GM10266 (cell line): ENCODE measurements at regions not wholly inside any gene's neighbourhood (a gene's known extent, or its start where the extent isn't known, plus 50 kb on each side); places are given as distances from the start of the nearest gene placed in this dataset.

Source experiments
- DNase-seq: peaks from one replicate; pipeline ENCODE4 v3.0.0; 2012; ENCODE audit errors: extremely low spot score
- TF ChIP-seq, protein P1 (sequence below): IDR thresholded peaks from 2 replicates; pipeline ENCODE4 v1.5.1; 2012; ENCODE audit warnings: mild to moderate bottlenecking, low read depth; ENCODE audit not compliant: control insufficient read depth, insufficient read depth; ENCODE audit errors: missing control alignments

DNA sequence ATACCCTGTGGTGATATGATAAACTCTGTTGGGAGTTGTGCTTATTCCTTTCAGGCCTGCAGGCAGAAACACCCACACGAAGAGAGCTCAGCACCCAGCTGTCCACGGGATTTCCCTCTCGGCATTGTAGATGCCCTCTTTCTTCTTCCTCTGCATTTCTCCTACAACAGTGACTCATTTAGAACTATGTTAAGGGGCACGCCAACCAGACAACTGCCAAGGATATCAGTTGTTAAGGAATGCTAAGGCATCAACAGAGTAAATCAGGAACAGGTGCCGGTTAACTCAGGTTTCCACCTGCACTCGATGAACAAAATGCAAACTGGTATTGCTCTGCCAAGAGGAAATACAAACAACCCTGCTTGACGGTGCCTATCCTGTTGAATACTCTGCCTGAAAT lies 270.0 kb upstream of the PEX5L start:
- no peak for DNase-seq
- TF ChIP-seq, protein P1, sequence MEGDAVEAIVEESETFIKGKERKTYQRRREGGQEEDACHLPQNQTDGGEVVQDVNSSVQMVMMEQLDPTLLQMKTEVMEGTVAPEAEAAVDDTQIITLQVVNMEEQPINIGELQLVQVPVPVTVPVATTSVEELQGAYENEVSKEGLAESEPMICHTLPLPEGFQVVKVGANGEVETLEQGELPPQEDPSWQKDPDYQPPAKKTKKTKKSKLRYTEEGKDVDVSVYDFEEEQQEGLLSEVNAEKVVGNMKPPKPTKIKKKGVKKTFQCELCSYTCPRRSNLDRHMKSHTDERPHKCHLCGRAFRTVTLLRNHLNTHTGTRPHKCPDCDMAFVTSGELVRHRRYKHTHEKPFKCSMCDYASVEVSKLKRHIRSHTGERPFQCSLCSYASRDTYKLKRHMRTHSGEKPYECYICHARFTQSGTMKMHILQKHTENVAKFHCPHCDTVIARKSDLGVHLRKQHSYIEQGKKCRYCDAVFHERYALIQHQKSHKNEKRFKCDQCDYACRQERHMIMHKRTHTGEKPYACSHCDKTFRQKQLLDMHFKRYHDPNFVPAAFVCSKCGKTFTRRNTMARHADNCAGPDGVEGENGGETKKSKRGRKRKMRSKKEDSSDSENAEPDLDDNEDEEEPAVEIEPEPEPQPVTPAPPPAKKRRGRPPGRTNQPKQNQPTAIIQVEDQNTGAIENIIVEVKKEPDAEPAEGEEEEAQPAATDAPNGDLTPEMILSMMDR: no peak

- TF ChIP-seq, protein P1: no peak
- no peak for DNase-seq
These were observed 274.5 kb upstream of the PEX5L start for GRCh38 chr3:180311242-180311641.

DNA sequence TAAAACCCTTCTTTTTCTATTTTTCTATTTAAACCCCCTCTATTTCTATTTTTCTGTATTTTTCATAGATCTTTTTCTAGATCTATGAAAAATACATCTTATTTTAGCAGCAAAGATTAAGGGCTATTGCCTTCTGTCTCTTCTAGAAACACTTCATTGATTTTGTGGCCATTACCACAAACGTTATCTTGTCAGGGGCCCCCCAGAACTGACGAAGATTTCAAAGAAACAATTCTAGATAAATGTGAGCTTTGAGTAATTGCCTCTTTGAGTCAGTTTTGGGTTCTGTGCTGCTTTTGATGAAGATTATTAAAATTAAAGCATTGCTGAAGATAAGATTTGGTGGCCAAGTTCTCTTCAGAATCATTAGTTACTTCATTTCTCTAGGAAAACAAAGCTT lies 279.6 kb upstream of the PEX5L start:
- DNase-seq: no peak
- TF ChIP-seq, protein P1: no peak

DNA sequence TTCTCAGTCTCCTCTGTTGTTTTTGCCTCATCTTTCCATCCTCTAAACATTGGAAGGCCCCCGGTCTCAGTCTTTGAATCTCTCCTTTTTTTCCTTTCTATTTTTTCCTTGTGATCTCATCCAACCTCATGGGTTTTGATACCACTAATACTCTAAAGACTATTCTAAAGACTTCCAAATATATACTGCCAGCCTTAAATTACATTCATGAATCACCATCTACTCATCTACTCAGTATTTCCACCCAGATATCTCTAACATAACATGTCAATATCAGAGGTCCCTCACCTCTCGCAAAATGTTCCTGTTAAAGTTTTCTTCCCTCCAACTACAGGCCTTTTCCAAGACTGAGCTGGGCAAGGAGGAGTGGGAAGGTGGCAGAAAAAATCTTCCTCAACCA lies 282.5 kb upstream of the TTC14 start:
- no peak for DNase-seq
- TF ChIP-seq, protein P1: no peak

- no peak for DNase-seq
- TF ChIP-seq, protein P1: no peak
These were observed 281.3 kb upstream of the TTC14 start for GRCh38 chr3:180320631-180321030.

- no peak for DNase-seq
These were observed 280.4 kb upstream of the TTC14 start for GRCh38 chr3:180321534-180321933.

GRCh38 chr3:180322829-180323228 lies 279.1 kb upstream of the TTC14 start:
- no peak for DNase-seq
- TF ChIP-seq, protein P1: no peak

More at GRCh38 chr3:180321534-180321933, 280.4 kb upstream of the TTC14 start:
- TF ChIP-seq, protein P1: no peak

GRCh38 chr3:180324791-180325190 lies 277.2 kb upstream of the TTC14 start:
- no peak for DNase-seq
- TF ChIP-seq, protein P1: no peak
